GM18868 (cell line): ENCODE measurements at regions not wholly inside any gene's neighbourhood (a gene's known extent, or its start where the extent isn't known, plus 50 kb on each side); places are given as distances from the start of the nearest gene placed in this dataset.
"Not testable (repeated sequence)": the region's sequence is repeated elsewhere in the genome, so short reads cannot be mapped to it uniquely, and the experiment has no call there.

ENCODE experiments used
- ATAC-seq: cut with Tn5 transposase; IDR thresholded peaks from one replicate; pipeline ENCODE4 v1.9.1; 2021; ENCODE audit warnings: mild to moderate bottlenecking, moderate library complexity; ENCODE audit not compliant: unreplicated experiment

GRCh38 chr17:70320673-70321345 lies 151.5 kb downstream of the KCNJ2 start:
- no peak for ATAC-seq

GRCh38 chr17:70321352-70321751 lies 152.0 kb downstream of the KCNJ2 start:
- ATAC-seq = no peak

GRCh38 chr17:70323269-70323668 lies 153.9 kb downstream of the KCNJ2 start:
- no peak for ATAC-seq

- no peak for ATAC-seq
Measured at GRCh38 chr17:70324031-70324430, 154.7 kb downstream of the KCNJ2 start.

- ATAC-seq = no peak
Measured at GRCh38 chr17:70327279-70327678, 157.9 kb downstream of the KCNJ2 start.

GRCh38 chr17:70327723-70328122 lies 158.4 kb downstream of the KCNJ2 start:
- no peak for ATAC-seq

- no peak for ATAC-seq
Measured at GRCh38 chr17:70329721-70330120, 160.4 kb downstream of the KCNJ2 start.

- not testable (repeated sequence) for ATAC-seq
Measured at GRCh38 chr17:70331066-70331465, 161.7 kb downstream of the KCNJ2 start.

GRCh38 chr17:70332356-70333210 lies 163.3 kb downstream of the KCNJ2 start:
- ATAC-seq = no peak

- no peak for ATAC-seq
Measured at GRCh38 chr17:70336411-70336810, 167.1 kb downstream of the KCNJ2 start.

- ATAC-seq = no peak
Measured at GRCh38 chr17:70338946-70339354, 169.6 kb downstream of the KCNJ2 start.

GRCh38 chr17:70343114-70343513 lies 173.8 kb downstream of the KCNJ2 start:
- no peak for ATAC-seq

GRCh38 chr17:70344386-70345060 lies 175.2 kb downstream of the KCNJ2 start:
- no peak for ATAC-seq

GRCh38 chr17:70345061-70345460 lies 175.7 kb downstream of the KCNJ2 start:
- ATAC-seq = no peak

- ATAC-seq = no peak
Measured at GRCh38 chr17:70352834-70353233, 183.5 kb downstream of the KCNJ2 start.

- no peak for ATAC-seq
Measured at GRCh38 chr17:70353408-70354092, 184.2 kb downstream of the KCNJ2 start.

- ATAC-seq = no peak
Measured at GRCh38 chr17:70355185-70355584, 185.9 kb downstream of the KCNJ2 start.

GRCh38 chr17:70357190-70357589 lies 187.9 kb downstream of the KCNJ2 start:
- no peak for ATAC-seq

- ATAC-seq = peak; percentile 90
Measured at GRCh38 chr17:70365091-70365583, 195.8 kb downstream of the KCNJ2 start.

- no peak for ATAC-seq
Measured at GRCh38 chr17:70366386-70366785, 197.1 kb downstream of the KCNJ2 start.

GRCh38 chr17:70368011-70368410 lies 198.7 kb downstream of the KCNJ2 start:
- ATAC-seq = no peak
